Ishikawa (cell line): ENCODE measurements at regions not wholly inside any gene's neighbourhood (a gene's known extent, or its start where the extent isn't known, plus 50 kb on each side); places are given as distances from the start of the nearest gene placed in this dataset.
A peak's percentile ranks its signal among the peaks of the same experiment; 100 is the strongest.

Experiments used
- CEBPB ChIP-seq: IDR thresholded peaks from 2 replicates; pipeline ENCODE4 v1.6.1; 2012
- CREB1 ChIP-seq: IDR thresholded peaks from 2 replicates; pipeline ENCODE4 v1.6.1; 2012; ENCODE audit warnings: low read depth
- EGR1 ChIP-seq: IDR thresholded peaks from 2 replicates; pipeline ENCODE4 v1.6.1; 2012
- EP300 ChIP-seq: IDR thresholded peaks from 2 replicates; pipeline ENCODE4 v1.6.1; 2012; ENCODE audit warnings: borderline replicate concordance
- FOXM1 ChIP-seq: IDR thresholded peaks from 2 replicates; pipeline ENCODE4 v1.6.1; 2012; ENCODE audit warnings: low read depth, borderline replicate concordance
- NFIC ChIP-seq: IDR thresholded peaks from 2 replicates; pipeline ENCODE4 v1.6.1; 2012
- RAD21 ChIP-seq: IDR thresholded peaks from 2 replicates; pipeline ENCODE4 v1.6.1; 2012; ENCODE audit warnings: low read depth
- TAF1 ChIP-seq: IDR thresholded peaks from 2 replicates; pipeline ENCODE4 v1.6.1; 2012; ENCODE audit warnings: low read depth, mild to moderate bottlenecking
- TCF12 ChIP-seq: IDR thresholded peaks from 2 replicates; pipeline ENCODE4 v1.6.1; 2012; ENCODE audit warnings: low read depth
- TEAD4 ChIP-seq: IDR thresholded peaks from 2 replicates; pipeline ENCODE4 v1.6.1; 2012
- YY1 ChIP-seq: IDR thresholded peaks from 2 replicates; pipeline ENCODE4 v1.6.1; 2012; ENCODE audit warnings: low read depth
- TF ChIP-seq, protein P1 (sequence below): IDR thresholded peaks from 2 replicates; pipeline ENCODE4 v1.6.1; 2012
- TF ChIP-seq, protein P2 (sequence below): IDR thresholded peaks from 2 replicates; pipeline ENCODE4 v1.6.1; 2012; ENCODE audit warnings: low read depth, mild to moderate bottlenecking
- TF ChIP-seq, protein P3 (sequence below): IDR thresholded peaks from 2 replicates; pipeline ENCODE4 v1.6.1; 2012

DNA sequence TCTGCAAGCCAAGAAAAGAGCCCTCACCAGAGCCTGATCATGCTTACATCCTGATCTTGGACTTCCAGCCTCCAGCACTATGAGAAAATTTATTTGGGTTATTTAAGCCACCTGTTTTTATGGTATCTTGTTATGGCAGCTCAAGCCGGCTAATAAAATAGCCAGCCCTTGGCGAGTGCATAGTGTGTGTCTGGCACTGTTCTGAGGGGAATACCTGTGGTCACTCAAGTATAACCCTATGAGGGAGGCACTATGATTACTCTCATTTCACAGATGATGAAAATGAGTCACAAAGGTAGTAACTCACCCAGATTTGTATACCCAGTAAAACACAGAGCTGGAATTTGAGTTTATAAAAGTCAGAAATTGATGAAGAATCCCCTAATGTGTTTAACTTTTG is 556.9 kb upstream of the SETBP1 start:
- TF ChIP-seq, protein P1, sequence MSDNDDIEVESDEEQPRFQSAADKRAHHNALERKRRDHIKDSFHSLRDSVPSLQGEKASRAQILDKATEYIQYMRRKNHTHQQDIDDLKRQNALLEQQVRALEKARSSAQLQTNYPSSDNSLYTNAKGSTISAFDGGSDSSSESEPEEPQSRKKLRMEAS: peak; percentile 16; the same call in 1 of the 2 replicates
- TF ChIP-seq YY1: 0 out of 2 replicates have a peak, but pooled peaks have one; percentile 28
- no peak for TF ChIP-seq TAF1
- TF ChIP-seq EGR1: no peak
- TF ChIP-seq, protein P2, sequence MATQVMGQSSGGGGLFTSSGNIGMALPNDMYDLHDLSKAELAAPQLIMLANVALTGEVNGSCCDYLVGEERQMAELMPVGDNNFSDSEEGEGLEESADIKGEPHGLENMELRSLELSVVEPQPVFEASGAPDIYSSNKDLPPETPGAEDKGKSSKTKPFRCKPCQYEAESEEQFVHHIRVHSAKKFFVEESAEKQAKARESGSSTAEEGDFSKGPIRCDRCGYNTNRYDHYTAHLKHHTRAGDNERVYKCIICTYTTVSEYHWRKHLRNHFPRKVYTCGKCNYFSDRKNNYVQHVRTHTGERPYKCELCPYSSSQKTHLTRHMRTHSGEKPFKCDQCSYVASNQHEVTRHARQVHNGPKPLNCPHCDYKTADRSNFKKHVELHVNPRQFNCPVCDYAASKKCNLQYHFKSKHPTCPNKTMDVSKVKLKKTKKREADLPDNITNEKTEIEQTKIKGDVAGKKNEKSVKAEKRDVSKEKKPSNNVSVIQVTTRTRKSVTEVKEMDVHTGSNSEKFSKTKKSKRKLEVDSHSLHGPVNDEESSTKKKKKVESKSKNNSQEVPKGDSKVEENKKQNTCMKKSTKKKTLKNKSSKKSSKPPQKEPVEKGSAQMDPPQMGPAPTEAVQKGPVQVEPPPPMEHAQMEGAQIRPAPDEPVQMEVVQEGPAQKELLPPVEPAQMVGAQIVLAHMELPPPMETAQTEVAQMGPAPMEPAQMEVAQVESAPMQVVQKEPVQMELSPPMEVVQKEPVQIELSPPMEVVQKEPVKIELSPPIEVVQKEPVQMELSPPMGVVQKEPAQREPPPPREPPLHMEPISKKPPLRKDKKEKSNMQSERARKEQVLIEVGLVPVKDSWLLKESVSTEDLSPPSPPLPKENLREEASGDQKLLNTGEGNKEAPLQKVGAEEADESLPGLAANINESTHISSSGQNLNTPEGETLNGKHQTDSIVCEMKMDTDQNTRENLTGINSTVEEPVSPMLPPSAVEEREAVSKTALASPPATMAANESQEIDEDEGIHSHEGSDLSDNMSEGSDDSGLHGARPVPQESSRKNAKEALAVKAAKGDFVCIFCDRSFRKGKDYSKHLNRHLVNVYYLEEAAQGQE: no peak
- TF ChIP-seq, protein P3, sequence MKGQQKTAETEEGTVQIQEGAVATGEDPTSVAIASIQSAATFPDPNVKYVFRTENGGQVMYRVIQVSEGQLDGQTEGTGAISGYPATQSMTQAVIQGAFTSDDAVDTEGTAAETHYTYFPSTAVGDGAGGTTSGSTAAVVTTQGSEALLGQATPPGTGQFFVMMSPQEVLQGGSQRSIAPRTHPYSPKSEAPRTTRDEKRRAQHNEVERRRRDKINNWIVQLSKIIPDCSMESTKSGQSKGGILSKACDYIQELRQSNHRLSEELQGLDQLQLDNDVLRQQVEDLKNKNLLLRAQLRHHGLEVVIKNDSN: no peak
- no peak for TF ChIP-seq CEBPB
- TF ChIP-seq EP300: peak; percentile 57; the same call in 1 of the 2 replicates
- TF ChIP-seq FOXM1: no peak; the same call in 1 of the 2 replicates
- TF ChIP-seq NFIC: peak; percentile 74
- TF ChIP-seq TCF12: peak; percentile 83
- peak; percentile 87 for TF ChIP-seq TEAD4
- no peak for TF ChIP-seq CREB1
- peak; percentile 13; the same call in 1 of the 2 replicates for TF ChIP-seq RAD21
